SU-DHL-6 (cell line): ENCODE measurements at regions not wholly inside any gene's neighbourhood (a gene's known extent, or its start where the extent isn't known, plus 50 kb on each side); places are given as distances from the start of the nearest gene placed in this dataset.

Experiments used
- H2AFZ ChIP-seq: fragments of 200-600 bp; sonication (generic); 2 replicates; pipeline ENCODE4 v1.6.1; 2014; ENCODE audit warnings: low read depth, mild to moderate bottlenecking, moderate library complexity, mixed read lengths, antibody characterized with exemption, low read length; ENCODE audit not compliant: severe bottlenecking
- H3F3A ChIP-seq: fragments of 200-600 bp; shearing (Covaris generic); 2 replicates; pipeline ENCODE4 v1.6.0; 2016; ENCODE audit warnings: antibody characterized with exemption, mild to moderate bottlenecking; ENCODE audit not compliant: insufficient read depth
- H3K27ac ChIP-seq: fragments of 200-600 bp; sonication (generic); 2 replicates; pipeline ENCODE4 v1.5.1; 2016; ENCODE audit warnings: low read depth, mild to moderate bottlenecking, low read length, moderate library complexity, mixed read lengths
- H3K27me3 ChIP-seq: fragments of 200-600 bp; sonication (generic), shearing (Covaris generic); 2 replicates; pipeline ENCODE4 v1.6.0; 2014; ENCODE audit warnings: mild to moderate bottlenecking, low read length
- H3K36me3 ChIP-seq: fragments of 200-600 bp; sonication (generic); 2 replicates; pipeline ENCODE4 v1.6.1; 2014; ENCODE audit warnings: mild to moderate bottlenecking, low read length, mixed read lengths
- H3K4me2 ChIP-seq: fragments of 300-600, 200-600 bp; shearing (Covaris generic), sonication (generic); 2 replicates; pipeline ENCODE4 v1.6.0; 2014; ENCODE audit warnings: low read length, low read depth, mild to moderate bottlenecking; ENCODE audit not compliant: poor library complexity, severe bottlenecking
- H3K4me3 ChIP-seq: fragments of 200-600 bp; sonication (generic); 2 replicates; pipeline ENCODE4 v1.5.1; 2014; ENCODE audit warnings: antibody characterized with exemption, low read length, mild to moderate bottlenecking, mixed read lengths; ENCODE audit not compliant: insufficient read depth, poor library complexity, severe bottlenecking
- H3K79me2 ChIP-seq: fragments of 200-600 bp; sonication (generic); 2 replicates; pipeline ENCODE4 v1.6.1; 2014; ENCODE audit warnings: mild to moderate bottlenecking, low read length, moderate library complexity; ENCODE audit not compliant: insufficient read depth
- H3K9ac ChIP-seq: fragments of 200-600 bp; sonication (generic); 2 replicates; pipeline ENCODE4 v1.7.0; 2014; ENCODE audit warnings: mild to moderate bottlenecking, low read length
- H3K9me2 ChIP-seq: fragments of 200-600 bp; sonication (generic); replicated peaks from 2 replicates; pipeline ENCODE4 v1.6.1; 2014; ENCODE audit warnings: low read length; ENCODE audit not compliant: insufficient read depth
- H3K9me3 ChIP-seq: fragments of 200-600 bp; sonication (generic); 2 replicates; pipeline ENCODE4 v1.6.1; 2014; ENCODE audit warnings: low read length, mixed read lengths; ENCODE audit not compliant: insufficient read depth
- H4K20me1 ChIP-seq: fragments of 200-600 bp; sonication (generic); 2 replicates; pipeline ENCODE4 v1.6.1; 2014; ENCODE audit warnings: low read depth, mild to moderate bottlenecking, antibody characterized with exemption, low read length, moderate library complexity, mixed read lengths
- CTCF ChIP-seq: fragments of 200-600 bp; sonication (generic); IDR thresholded peaks from one replicate; pipeline ENCODE4 v1.5.1; 2017; ENCODE audit warnings: antibody characterized with exemption, mild to moderate bottlenecking, low read length, moderate library complexity; ENCODE audit not compliant: insufficient read depth, poor library complexity, severe bottlenecking
- EZH2phosphoT487 ChIP-seq: fragments of 200-600 bp; sonication (generic), shearing (Covaris generic); conservative IDR thresholded peaks from 2 replicates; pipeline ENCODE4 v1.6.1; 2018; ENCODE audit warnings: mild to moderate bottlenecking, antibody characterized with exemption, low read length, moderate library complexity, mixed read lengths

GRCh38 chr12:89019439-89020120 lies 332.7 kb downstream of the DUSP6 start:
- Histone ChIP-seq H3K9me2 (no peaks in the 10 kb centered on the region), H3K27me3 (no peaks in the 10 kb centered on the region), H4K20me1 (no peaks in the 10 kb centered on the region), H2AFZ (no peak overlapping the region), H3K79me2 (no peaks in the 10 kb centered on the region), H3K27ac (no peak overlapping the region), H3K4me3 (no peak overlapping the region), H3K9ac (no peak overlapping the region), H3K36me3 (no peaks in the 10 kb centered on the region), H3K4me2 (peak overlapping the region; percentile 29), H3F3A (no peaks in the 10 kb centered on the region), H3K9me3 (no peaks in the 10 kb centered on the region)
- TF ChIP-seq EZH2phosphoT487: no peak
- peak; percentile 44 for TF ChIP-seq CTCF

- Histone ChIP-seq H3K27ac (no peak overlapping the region), H4K20me1 (no peaks in the 10 kb centered on the region), H3K79me2 (no peaks in the 10 kb centered on the region), H3K9me3 (no peaks in the 10 kb centered on the region), H2AFZ (no peak overlapping the region), H3F3A (no peaks in the 10 kb centered on the region), H3K36me3 (no peaks in the 10 kb centered on the region), H3K9ac (no peak overlapping the region), H3K27me3 (no peaks in the 10 kb centered on the region), H3K9me2 (no peaks in the 10 kb centered on the region), H3K4me2 (no peak overlapping the region), H3K4me3 (no peak overlapping the region)
- TF ChIP-seq CTCF: peak; percentile 48
- TF ChIP-seq EZH2phosphoT487: no peak
Observed at GRCh38 chr12:89016970-89017778, 335.1 kb downstream of the DUSP6 start.

- Histone ChIP-seq H3K9me3 (no peaks in the 10 kb centered on the region), H3K27me3 (no peaks in the 10 kb centered on the region), H2AFZ (no peak overlapping the region), H3K27ac (no peak overlapping the region), H4K20me1 (no peaks in the 10 kb centered on the region), H3K36me3 (no peaks in the 10 kb centered on the region), H3K4me3 (no peak overlapping the region), H3F3A (no peaks in the 10 kb centered on the region), H3K9me2 (no peaks in the 10 kb centered on the region), H3K79me2 (no peaks in the 10 kb centered on the region), H3K4me2 (no peak overlapping the region), H3K9ac (no peak overlapping the region)
- TF ChIP-seq EZH2phosphoT487 (no peak), CTCF (no peak)
Observed at GRCh38 chr12:89015419-89015818, 336.9 kb downstream of the DUSP6 start.
